HG03521 (cell line): ENCODE measurements at regions not wholly inside any gene's neighbourhood (a gene's known extent, or its start where the extent isn't known, plus 50 kb on each side); places are given as distances from the start of the nearest gene placed in this dataset.

Experiments used
- ATAC-seq: cut with Tn5 transposase; IDR thresholded peaks from one replicate; pipeline ENCODE4 v1.9.1; 2021; ENCODE audit warnings: mild to moderate bottlenecking, moderate library complexity; ENCODE audit not compliant: unreplicated experiment

GRCh38 chr13:72255908-72256307, 388.9 kb upstream of the DACH1 start:
- ATAC-seq = no peak

- no peak for ATAC-seq
Observed at GRCh38 chr13:72253754-72254153, 386.8 kb upstream of the DACH1 start.

GRCh38 chr13:72246396-72246795, 379.4 kb upstream of the DACH1 start:
- ATAC-seq = no peak

DNA sequence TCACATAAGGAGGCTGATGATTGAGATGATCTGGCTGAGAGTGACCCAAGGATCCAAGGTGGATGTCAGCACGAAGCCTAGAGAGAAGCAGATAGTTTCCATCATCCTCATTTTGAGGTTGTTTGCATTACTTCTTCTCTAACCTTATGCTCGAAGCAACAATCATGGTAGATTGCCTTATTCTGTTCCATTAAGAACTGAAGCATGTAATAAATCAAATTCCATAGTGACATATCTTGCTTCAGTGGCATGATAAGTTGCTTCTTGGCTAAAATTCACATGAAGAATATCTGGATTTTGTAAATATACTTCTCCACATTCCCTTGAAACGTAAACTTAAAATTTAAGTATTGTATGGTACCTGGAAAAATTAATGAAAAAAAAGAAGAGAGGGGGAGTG, 377.8 kb upstream of the DACH1 start:
- ATAC-seq = no peak

DNA sequence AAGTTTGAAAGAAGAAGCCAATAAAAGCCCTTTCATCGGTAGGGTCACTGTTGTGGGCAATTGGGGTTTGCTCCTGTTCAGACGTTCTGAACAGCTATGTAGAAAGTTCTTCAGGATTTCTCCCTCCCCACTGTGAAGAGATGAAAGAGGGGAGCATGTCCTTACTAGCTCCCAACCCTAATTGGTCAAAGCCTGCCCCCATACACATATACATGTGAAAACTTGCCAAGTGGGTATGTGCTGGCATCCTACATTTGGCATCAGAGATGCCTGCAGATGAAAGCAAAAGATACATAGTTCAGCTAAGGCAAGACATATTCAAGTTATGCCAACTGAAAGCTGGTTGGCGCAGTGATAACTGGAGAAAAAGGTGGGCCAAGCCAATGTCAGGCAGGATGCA, 363.1 kb upstream of the DACH1 start:
- ATAC-seq = no peak

DNA sequence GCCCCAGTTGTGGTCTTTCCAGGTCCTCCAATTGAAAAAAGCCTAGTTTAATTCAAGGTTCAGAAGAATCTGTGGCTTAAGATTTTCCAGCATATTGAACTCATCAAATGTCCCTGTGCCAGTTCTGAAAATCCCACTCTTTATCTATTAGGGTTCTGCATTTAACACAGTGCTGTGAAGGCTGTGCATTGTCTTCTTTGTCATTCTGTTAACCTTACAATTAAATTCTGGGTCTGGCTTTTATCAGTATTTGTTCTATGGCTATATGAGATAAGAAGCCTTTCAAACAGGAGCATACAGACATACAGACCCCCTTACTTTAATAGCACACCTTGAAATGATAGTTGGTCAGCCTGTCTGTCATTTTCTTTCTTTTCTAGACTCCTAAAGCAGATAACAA, 362.1 kb upstream of the DACH1 start:
- ATAC-seq = no peak

- ATAC-seq = no peak
Observed at GRCh38 chr13:72221276-72221962, 354.4 kb upstream of the DACH1 start.

DNA sequence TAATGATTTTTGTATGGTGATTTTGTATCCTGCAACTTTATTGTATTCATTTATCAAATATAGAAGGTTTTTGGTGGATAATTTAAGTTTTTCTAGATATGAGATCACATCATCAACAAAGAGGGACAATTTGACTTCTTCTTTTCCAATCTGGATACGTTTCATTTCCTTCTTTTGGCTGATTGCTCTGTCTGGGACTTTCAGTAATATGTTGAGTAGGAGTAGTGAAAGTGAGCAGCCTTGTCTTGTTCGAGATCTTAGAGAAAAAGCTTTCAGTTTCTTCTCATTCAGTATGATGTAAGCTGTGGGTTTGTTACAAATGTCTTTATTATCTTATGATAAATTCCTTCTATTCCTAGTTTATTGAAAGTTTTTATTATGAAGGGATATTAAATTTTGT, 352.0 kb upstream of the DACH1 start:
- peak; percentile 73 for ATAC-seq

- no peak for ATAC-seq
Observed at GRCh38 chr13:72217142-72217541, 350.1 kb upstream of the DACH1 start.

GRCh38 chr13:72208112-72208645, 341.2 kb upstream of the DACH1 start:
- no peak for ATAC-seq

GRCh38 chr13:72205773-72206172, 338.8 kb upstream of the DACH1 start:
- no peak for ATAC-seq

GRCh38 chr13:72204291-72204690, 337.3 kb upstream of the DACH1 start:
- ATAC-seq = no peak

GRCh38 chr13:72201726-72202125, 334.7 kb upstream of the DACH1 start:
- no peak for ATAC-seq

GRCh38 chr13:72199640-72200039, 332.6 kb upstream of the DACH1 start:
- no peak for ATAC-seq

GRCh38 chr13:72198967-72199560, 332.1 kb upstream of the DACH1 start:
- ATAC-seq = no peak

DNA sequence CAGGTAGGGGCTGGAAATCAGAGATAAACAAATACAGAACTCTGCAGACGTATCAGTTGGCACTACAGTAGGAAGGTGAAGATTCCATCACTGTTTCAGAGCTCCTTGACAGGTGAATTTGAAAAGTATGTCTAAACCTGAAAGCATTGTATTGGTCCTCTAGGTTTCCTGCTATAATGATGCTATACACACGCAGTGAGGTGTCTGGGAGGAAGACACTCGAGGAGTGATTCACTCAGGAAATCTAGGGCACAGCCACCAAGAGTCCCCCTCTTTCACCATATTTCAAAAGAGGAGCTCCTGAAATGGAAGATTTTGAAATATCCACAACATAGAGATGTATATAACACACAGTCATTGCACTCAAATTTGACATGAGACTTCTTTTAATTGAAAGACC, 331.0 kb upstream of the DACH1 start:
- ATAC-seq = no peak

DNA sequence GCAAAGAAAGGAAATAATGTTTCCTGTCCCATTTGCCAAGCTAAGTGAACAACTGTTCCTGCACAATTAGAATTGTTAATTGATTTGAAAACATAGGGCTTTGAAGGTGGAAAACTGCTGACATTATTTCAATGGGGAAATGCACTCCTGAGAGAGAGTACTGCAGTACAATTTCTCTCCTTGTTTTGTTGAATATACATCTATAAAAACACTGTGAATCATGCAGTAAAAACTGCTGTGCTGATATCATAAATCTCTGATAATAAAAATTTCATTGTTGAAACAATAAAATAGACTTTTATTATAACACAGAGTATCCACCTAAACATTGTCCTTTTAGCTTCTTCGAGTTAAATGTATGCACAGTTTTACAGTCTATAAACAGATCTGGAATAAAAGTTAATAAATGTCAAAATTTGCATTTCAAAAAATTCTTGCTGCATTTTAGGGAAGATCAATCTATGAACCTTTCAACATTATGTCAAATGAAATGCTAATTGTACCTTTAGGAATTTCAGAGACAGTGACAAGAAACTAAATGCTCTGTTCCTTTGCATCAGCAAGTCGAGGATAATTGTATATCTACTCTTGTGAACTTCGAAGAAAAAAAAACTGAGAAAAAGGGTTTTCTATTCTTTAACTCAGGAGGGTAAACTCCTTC, 328.2 kb upstream of the DACH1 start:
- ATAC-seq = no peak

DNA sequence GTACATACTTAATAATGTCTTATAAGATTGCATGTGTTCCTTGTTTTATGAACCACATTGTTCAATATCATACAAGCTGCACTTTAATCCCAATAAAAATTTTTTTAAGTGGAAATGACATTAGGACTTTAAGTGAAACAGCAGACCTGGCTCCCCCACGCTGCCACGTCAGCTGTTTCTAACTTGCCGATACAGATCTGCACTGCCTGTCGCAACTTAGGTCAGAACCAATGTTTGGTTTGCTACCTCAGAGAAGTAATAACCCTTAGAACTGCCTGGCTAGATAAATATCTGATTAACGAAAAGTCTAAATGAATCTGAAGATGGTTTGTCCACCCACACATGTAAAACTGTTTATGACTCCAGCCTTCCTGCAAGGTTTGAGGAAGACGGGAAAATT, 327.5 kb upstream of the DACH1 start:
- no peak for ATAC-seq

GRCh38 chr13:72186730-72187422, 319.9 kb upstream of the DACH1 start:
- no peak for ATAC-seq

GRCh38 chr13:72185776-72186175, 318.8 kb upstream of the DACH1 start:
- no peak for ATAC-seq

GRCh38 chr13:72181661-72182060, 314.7 kb upstream of the DACH1 start:
- ATAC-seq = no peak
